GM21717 (cell line): ENCODE measurements at regions not wholly inside any gene's neighbourhood (a gene's known extent, or its start where the extent isn't known, plus 50 kb on each side); places are given as distances from the start of the nearest gene placed in this dataset.
"Not testable (repeated sequence)": the region's sequence is repeated elsewhere in the genome, so short reads cannot be mapped to it uniquely, and the experiment has no call there.

ENCODE experiments used
- ATAC-seq: cut with Tn5 transposase; IDR thresholded peaks from one replicate; pipeline ENCODE4 v1.9.1; 2021; ENCODE audit warnings: mild to moderate bottlenecking, moderate library complexity; ENCODE audit not compliant: unreplicated experiment

- ATAC-seq, result not testable (repeated sequence)
Measured at GRCh38 chrX:41034902-41035301, 50.3 kb upstream of the USP9X start.
